Rectal smooth muscle tissue (tissue), 1 donor: ENCODE measurements at regions not wholly inside any gene's neighbourhood (a gene's known extent, or its start where the extent isn't known, plus 50 kb on each side); places are given as distances from the start of the nearest gene placed in this dataset.
"Not testable (repeated sequence)": the region's sequence is repeated elsewhere in the genome, so short reads cannot be mapped to it uniquely, and the experiment has no call there.

ENCODE experiments used
- H3K27ac ChIP-seq: one replicate; pipeline ENCODE4 v1.7.0; 2013; ENCODE audit warnings: low read depth, low read length, inconsistent platforms
- H3K27me3 ChIP-seq: one replicate; pipeline ENCODE4 v1.7.0; 2013; ENCODE audit warnings: low read length; ENCODE audit not compliant: control insufficient read depth, insufficient read depth
- H3K36me3 ChIP-seq: one replicate; pipeline ENCODE4 v1.7.0; 2013; ENCODE audit warnings: low read length; ENCODE audit not compliant: control insufficient read depth, insufficient read depth
- H3K4me1 ChIP-seq: one replicate; pipeline ENCODE4 v1.7.0; 2013; ENCODE audit warnings: low read length; ENCODE audit not compliant: control insufficient read depth, insufficient read depth
- H3K4me3 ChIP-seq: one replicate; pipeline ENCODE4 v1.7.0; 2013; ENCODE audit warnings: low read length
- H3K9ac ChIP-seq: one replicate; pipeline ENCODE4 v1.7.0; 2013; ENCODE audit warnings: low read length

- H3K27ac ChIP-seq, H3K27me3 ChIP-seq, H3K36me3 ChIP-seq, H3K9ac ChIP-seq, H3K4me3 ChIP-seq, H3K4me1 ChIP-seq: not testable (repeated sequence)
These were observed 161.0 kb downstream of the ADRA2C start for GRCh38 chr4:3926969-3927755.

- H3K36me3 ChIP-seq, H3K9ac ChIP-seq, H3K27ac ChIP-seq, H3K27me3 ChIP-seq, H3K4me3 ChIP-seq, H3K4me1 ChIP-seq: not testable (repeated sequence)
These were observed 163.2 kb downstream of the ADRA2C start for GRCh38 chr4:3929431-3929830.

GRCh38 chr4:3932734-3933133 lies 166.5 kb downstream of the ADRA2C start:
- H3K36me3 ChIP-seq, H3K4me3 ChIP-seq, H3K27me3 ChIP-seq, H3K27ac ChIP-seq, H3K4me1 ChIP-seq, H3K9ac ChIP-seq: not testable (repeated sequence)

GRCh38 chr4:3935406-3935805 lies 169.2 kb downstream of the ADRA2C start:
- not testable (repeated sequence) for H3K27me3 ChIP-seq, H3K27ac ChIP-seq, H3K4me3 ChIP-seq, H3K4me1 ChIP-seq, H3K9ac ChIP-seq, H3K36me3 ChIP-seq

GRCh38 chr4:3936184-3936583 lies 170.0 kb downstream of the ADRA2C start:
- Histone ChIP-seq H3K9ac (no peak overlapping the region), H3K27ac (no peak overlapping the region), H3K4me3 (no peak overlapping the region), H3K27me3 (no peaks in the 10 kb centered on the region), H3K4me1 (no peaks in the 10 kb centered on the region), H3K36me3 (no peaks in the 10 kb centered on the region)

GRCh38 chr4:3937849-3938562 lies 171.8 kb downstream of the ADRA2C start:
- not testable (repeated sequence) for H3K27ac ChIP-seq, H3K36me3 ChIP-seq, H3K4me3 ChIP-seq, H3K27me3 ChIP-seq, H3K4me1 ChIP-seq, H3K9ac ChIP-seq

GRCh38 chr4:3938676-3939075 lies 172.5 kb downstream of the ADRA2C start:
- not testable (repeated sequence) for H3K4me3 ChIP-seq, H3K27ac ChIP-seq, H3K4me1 ChIP-seq, H3K27me3 ChIP-seq, H3K36me3 ChIP-seq, H3K9ac ChIP-seq

GRCh38 chr4:3939954-3940591 lies 173.9 kb downstream of the ADRA2C start:
- not testable (repeated sequence) for H3K9ac ChIP-seq, H3K4me1 ChIP-seq, H3K27ac ChIP-seq, H3K4me3 ChIP-seq, H3K27me3 ChIP-seq, H3K36me3 ChIP-seq

- not testable (repeated sequence) for H3K9ac ChIP-seq, H3K36me3 ChIP-seq, H3K27ac ChIP-seq, H3K4me1 ChIP-seq, H3K4me3 ChIP-seq, H3K27me3 ChIP-seq
These were observed 175.7 kb downstream of the ADRA2C start for GRCh38 chr4:3941735-3942522.

- H3K9ac ChIP-seq, H3K27ac ChIP-seq, H3K4me1 ChIP-seq, H3K4me3 ChIP-seq, H3K36me3 ChIP-seq, H3K27me3 ChIP-seq: not testable (repeated sequence)
These were observed 176.4 kb downstream of the ADRA2C start for GRCh38 chr4:3942569-3942971.

GRCh38 chr4:3943051-3943450 lies 176.9 kb downstream of the ADRA2C start:
- H3K27ac ChIP-seq, result not testable (repeated sequence)

GRCh38 chr4:3945511-3946290 lies 179.5 kb downstream of the ADRA2C start:
- H3K36me3 ChIP-seq, result no peaks in the 10 kb centered on the region
- H3K4me3 ChIP-seq, result no peak overlapping the region
- H3K9ac ChIP-seq, result no peak overlapping the region
- H3K27me3 ChIP-seq, result no peaks in the 10 kb centered on the region
- no peak overlapping the region for H3K27ac ChIP-seq
- no peaks in the 10 kb centered on the region for H3K4me1 ChIP-seq

More at GRCh38 chr4:3943051-3943450, 176.9 kb downstream of the ADRA2C start:
- not testable (repeated sequence) for H3K4me3 ChIP-seq, H3K27me3 ChIP-seq, H3K9ac ChIP-seq, H3K36me3 ChIP-seq, H3K4me1 ChIP-seq
